ENCODE measurements at regions not wholly inside any gene's neighbourhood (a gene's known extent, or its start where the extent isn't known, plus 50 kb on each side); places are given as distances from the start of the nearest gene placed in this dataset.
A peak's percentile ranks its signal among the peaks of the same experiment; 100 is the strongest.
"Not testable (repeated sequence)": the region's sequence is repeated elsewhere in the genome, so short reads cannot be mapped to it uniquely, and the experiment has no call there.

GRCh38 chrX:10469-11458 is 270.4 kb upstream of the PLCXD1 start:
- DNase-seq = not testable (repeated sequence)

GRCh38 chrX:13821-14443 is 267.2 kb upstream of the PLCXD1 start:
- DNase-seq = not testable (repeated sequence)

DNA sequence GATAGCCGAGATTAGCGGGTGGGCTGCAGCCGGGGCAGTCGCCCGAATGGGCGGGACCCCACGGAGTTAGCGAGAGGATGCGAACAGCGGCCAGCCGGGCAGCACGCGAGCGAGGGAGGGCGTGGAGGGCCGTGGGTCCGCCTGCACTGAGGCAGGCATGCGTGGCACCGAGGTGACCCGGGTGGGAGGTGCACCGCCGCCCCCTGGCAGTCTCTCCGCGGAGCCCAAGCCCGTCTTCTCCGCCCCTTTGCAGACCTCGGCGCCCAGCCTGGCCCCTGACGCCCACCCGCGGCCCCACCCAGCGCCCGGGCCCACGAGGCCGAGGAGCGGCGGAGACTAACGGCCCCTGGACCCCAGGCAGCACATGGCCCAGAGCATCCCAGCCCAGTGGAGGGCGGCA is 266.7 kb upstream of the PLCXD1 start:
- not testable (repeated sequence) for DNase-seq

GRCh38 chrX:18768-19454 is 262.3 kb upstream of the PLCXD1 start:
- DNase-seq = peak; percentile 73

DNA sequence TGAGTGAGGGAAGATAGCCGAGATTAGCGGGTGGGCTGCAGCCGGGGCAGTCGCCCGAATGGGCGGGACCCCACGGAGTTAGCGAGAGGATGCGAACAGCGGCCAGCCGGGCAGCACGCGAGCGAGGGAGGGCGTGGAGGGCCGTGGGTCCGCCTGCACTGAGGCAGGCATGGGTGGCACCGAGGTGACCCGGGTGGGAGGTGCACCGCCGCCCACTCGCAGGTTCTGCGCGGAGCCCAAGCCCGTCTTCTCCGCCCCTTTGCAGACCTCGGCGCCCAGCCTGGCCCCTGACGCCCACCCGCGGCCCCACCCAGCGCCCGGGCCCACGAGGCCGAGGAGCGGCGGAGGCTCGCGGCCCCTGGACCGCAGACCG is 261.7 kb upstream of the PLCXD1 start:
- not testable (repeated sequence) for DNase-seq

DNA sequence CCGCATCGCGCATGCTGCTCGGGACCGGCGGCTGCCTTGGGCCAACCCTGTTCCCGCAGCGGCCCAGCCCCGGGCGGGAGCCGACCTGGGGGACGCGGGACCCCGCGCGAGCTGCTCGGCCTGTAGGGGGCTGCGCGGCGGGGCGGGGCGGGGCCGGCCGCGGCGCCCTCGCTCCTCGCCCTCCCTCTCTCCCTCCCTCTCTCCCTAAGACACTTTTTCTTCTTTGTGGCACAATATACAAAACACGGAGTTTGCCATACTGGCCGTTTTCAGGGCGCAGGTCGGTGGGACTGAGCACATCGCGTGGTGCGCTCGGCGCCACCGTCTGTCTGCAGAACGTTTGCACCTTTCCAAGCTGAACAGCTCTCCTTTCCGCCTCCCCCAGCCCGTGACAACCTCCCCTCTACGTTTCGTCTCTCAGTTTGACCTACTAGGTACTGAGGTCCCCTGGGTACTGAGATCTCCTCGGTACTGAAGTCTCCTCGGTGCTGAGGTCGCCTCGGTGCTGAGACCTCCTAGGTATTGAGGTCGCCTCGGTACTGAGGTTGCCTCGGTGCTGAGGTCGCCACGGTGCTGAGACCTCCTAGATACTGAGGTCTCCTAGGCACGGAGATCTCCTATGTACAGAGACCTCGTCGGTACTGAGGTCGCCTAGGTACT is 261.1 kb upstream of the PLCXD1 start:
- no peak for DNase-seq

DNA sequence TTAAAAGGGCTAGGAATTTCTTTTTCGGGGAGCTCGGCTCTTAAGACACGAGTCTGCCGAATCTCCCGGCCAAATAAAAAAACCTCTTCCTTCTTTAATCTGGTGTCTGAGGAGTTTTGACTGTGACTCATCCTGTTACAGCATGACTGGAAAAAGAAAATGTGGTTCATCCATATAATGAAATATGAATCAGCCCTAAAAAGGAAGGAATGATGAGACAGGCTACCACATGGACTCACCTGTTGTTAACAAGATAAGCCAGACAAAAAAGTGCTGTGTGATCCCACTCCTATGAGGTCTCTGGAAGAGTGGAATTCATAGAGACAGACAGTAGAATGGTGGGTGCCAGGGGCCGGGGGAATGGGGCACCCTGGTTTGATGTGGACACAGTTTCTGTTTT is 257.0 kb upstream of the PLCXD1 start:
- not testable (repeated sequence) for DNase-seq

Measured in CD4-positive, alpha-beta T cell treated with Interferon gamma for 1 hour (primary cell).